ENCODE measurements at regions not wholly inside any gene's neighbourhood (a gene's known extent, or its start where the extent isn't known, plus 50 kb on each side); places are given as distances from the start of the nearest gene placed in this dataset.
"Not testable (repeated sequence)": the region's sequence is repeated elsewhere in the genome, so short reads cannot be mapped to it uniquely, and the experiment has no call there.

GRCh38 chr5:136458481-136458880, 93.1 kb upstream of the TRPC7 start:
- DNase-seq (ENCODE audit: missing footprints) = no peak
- intact Hi-C loops (cut with DNase I) = no loop called here

GRCh38 chr5:136457390-136458013, 92.2 kb upstream of the TRPC7 start:
- ATAC-seq = no peak
- DNase-seq (ENCODE audit: missing footprints) = no peak
- intact Hi-C loops (cut with DNase I) = no loop called here

More at GRCh38 chr5:136458481-136458880, 93.1 kb upstream of the TRPC7 start:
- ATAC-seq = no peak

GRCh38 chr5:136455409-136455808, 90.1 kb upstream of the TRPC7 start:
- ATAC-seq (no peak), DNase-seq (ENCODE audit: missing footprints) (no peak)
- intact Hi-C loops (cut with DNase I) = no loop called here

- intact Hi-C loops (cut with DNase I) = no loop called here
- DNase-seq (ENCODE audit: missing footprints) (no peak), ATAC-seq (no peak)
Observed at GRCh38 chr5:136453986-136454758, 88.8 kb upstream of the TRPC7 start.

- ATAC-seq (no peak), DNase-seq (ENCODE audit: missing footprints) (no peak)
- intact Hi-C loops (cut with DNase I) = no loop called here
Observed at GRCh38 chr5:136453199-136453598, 87.9 kb upstream of the TRPC7 start.

- ATAC-seq; DNase-seq (ENCODE audit: missing footprints); intact Hi-C loops (cut with DNase I): not testable (repeated sequence)
Observed at GRCh38 chr5:136447576-136447975, 82.2 kb upstream of the TRPC7 start.

GRCh38 chr5:136446565-136446964, 81.2 kb upstream of the TRPC7 start:
- ATAC-seq (no peak), DNase-seq (ENCODE audit: missing footprints) (no peak)
- intact Hi-C loops (cut with DNase I) = no loop called here

GRCh38 chr5:136444099-136444498, 78.8 kb upstream of the TRPC7 start:
- DNase-seq (ENCODE audit: missing footprints); intact Hi-C loops (cut with DNase I); ATAC-seq: not testable (repeated sequence)

GRCh38 chr5:136439367-136439766, 74.0 kb upstream of the TRPC7 start:
- ATAC-seq (no peak), DNase-seq (ENCODE audit: missing footprints) (no peak)
- intact Hi-C loops (cut with DNase I) = no loop called here

GRCh38 chr5:136435946-136436543, 70.7 kb upstream of the TRPC7 start:
- intact Hi-C loops (cut with DNase I) = no loop called here
- ATAC-seq (no peak), DNase-seq (ENCODE audit: missing footprints) (no peak)

- DNase-seq (ENCODE audit: missing footprints) (no peak), ATAC-seq (no peak)
- intact Hi-C loops (cut with DNase I) = no loop called here
Observed at GRCh38 chr5:136434795-136435194, 69.5 kb upstream of the TRPC7 start.

GRCh38 chr5:136432705-136433104, 67.4 kb upstream of the TRPC7 start:
- no peak for ATAC-seq
- intact Hi-C loops (cut with DNase I) = no loop called here

GRCh38 chr5:136430081-136430480, 64.7 kb upstream of the TRPC7 start:
- no peak for ATAC-seq
- no peak for DNase-seq (ENCODE audit: missing footprints)
- intact Hi-C loops (cut with DNase I) = no loop called here

More at GRCh38 chr5:136432705-136433104, 67.4 kb upstream of the TRPC7 start:
- no peak for DNase-seq (ENCODE audit: missing footprints)

GRCh38 chr5:136427426-136427825, 62.1 kb upstream of the TRPC7 start:
- intact Hi-C loops (cut with DNase I) = loop anchor here (5.0 kb wide), 1 partner anchor 175 kb away; no protein-coding TSS in a partner anchor
- ATAC-seq (no peak), DNase-seq (ENCODE audit: missing footprints) (no peak)

- ATAC-seq (no peak), DNase-seq (ENCODE audit: missing footprints) (no peak)
- intact Hi-C loops (cut with DNase I) = loop anchor here (5.0 kb wide), 1 partner anchor 174 kb away; no protein-coding TSS in a partner anchor
Observed at GRCh38 chr5:136425921-136426320, 60.6 kb upstream of the TRPC7 start.

GRCh38 chr5:136424835-136425584, 59.7 kb upstream of the TRPC7 start:
- no peak for DNase-seq (ENCODE audit: missing footprints)
- ATAC-seq = no peak
- intact Hi-C loops (cut with DNase I) = loop anchor here (5.0 kb wide), 1 partner anchor 173 kb away; no protein-coding TSS in a partner anchor

- intact Hi-C loops (cut with DNase I) = no loop called here
Observed at GRCh38 chr5:136423944-136424606, 58.7 kb upstream of the TRPC7 start.

GRCh38 chr5:136420168-136420898, 55.0 kb upstream of the TRPC7 start:
- DNase-seq (ENCODE audit: missing footprints) (no peak), ATAC-seq (no peak)
- intact Hi-C loops (cut with DNase I) = no loop called here

More at GRCh38 chr5:136423944-136424606, 58.7 kb upstream of the TRPC7 start:
- ATAC-seq (no peak), DNase-seq (ENCODE audit: missing footprints) (no peak)

Data from Right ventricle myocardium inferior (tissue), 1 donor.